Loucy (cell line): ENCODE measurements at regions not wholly inside any gene's neighbourhood (a gene's known extent, or its start where the extent isn't known, plus 50 kb on each side); places are given as distances from the start of the nearest gene placed in this dataset.

Experiments used
- CTCF ChIP-seq: fragments of 200-600 bp; sonication (generic); conservative IDR thresholded peaks from 2 replicates; pipeline ENCODE4 v1.5.1; 2014; ENCODE audit warnings: mild to moderate bottlenecking, antibody characterized with exemption, low read length
- EZH2phosphoT487 ChIP-seq: fragments of 200-600 bp; IDR thresholded peaks from 2 replicates; pipeline ENCODE4 v1.6.1; 2018; ENCODE audit warnings: antibody characterized with exemption, mild to moderate bottlenecking, moderate library complexity, borderline replicate concordance

DNA sequence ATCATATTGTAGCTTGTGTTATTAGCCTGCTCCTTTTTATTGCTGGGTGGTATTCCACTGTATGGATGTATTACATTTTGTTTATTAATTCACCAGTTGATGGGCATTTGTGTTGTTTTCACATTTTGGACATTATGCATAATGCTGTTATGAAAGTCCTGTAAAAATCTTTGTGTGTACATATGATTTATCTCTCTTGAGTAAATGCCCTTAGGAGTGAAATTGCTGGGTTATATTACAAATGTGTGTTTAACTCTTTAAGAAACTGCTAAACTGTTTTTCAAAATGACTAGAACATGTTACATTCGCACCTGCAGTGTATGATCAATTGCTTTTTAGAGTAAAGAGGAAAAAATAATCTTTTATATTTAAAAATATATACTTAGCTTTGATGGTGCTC is 54.4 kb upstream of the TP53I11 start:
- TF ChIP-seq CTCF (no peak), EZH2phosphoT487 (no peak)
